Parathyroid adenoma (tissue), 2 donors: ENCODE measurements at regions not wholly inside any gene's neighbourhood (a gene's known extent, or its start where the extent isn't known, plus 50 kb on each side); places are given as distances from the start of the nearest gene placed in this dataset.
A peak's percentile ranks its signal among the peaks of the same experiment; 100 is the strongest.

ENCODE experiments used
- H2AFZ ChIP-seq: fragments of 300-600 bp; sonication (generic); one replicate; pipeline ENCODE4 v1.7.0; 2017; ENCODE audit warnings: antibody characterized with exemption, mild to moderate bottlenecking
- H3K27ac ChIP-seq: fragments of 300-600 bp; sonication (generic); one replicate; pipeline ENCODE4 v1.7.0; 2017
- H3K27me3 ChIP-seq: fragments of 300-600 bp; sonication (generic); one replicate; pipeline ENCODE4 v1.7.0; 2017; ENCODE audit warnings: low read length; ENCODE audit not compliant: control insufficient read depth, insufficient read depth
- H3K36me3 ChIP-seq: fragments of 300-600 bp; sonication (generic); one replicate; pipeline ENCODE4 v1.7.0; 2017; ENCODE audit warnings: low read length; ENCODE audit not compliant: control insufficient read depth, insufficient read depth
- H3K4me1 ChIP-seq: fragments of 300-600 bp; sonication (generic); one replicate; pipeline ENCODE4 v1.7.0; 2017; ENCODE audit warnings: control low read depth
- H3K4me2 ChIP-seq: fragments of 300-600 bp; sonication (generic); one replicate; pipeline ENCODE4 v1.7.0; 2017; ENCODE audit warnings: low read length
- H3K4me3 ChIP-seq: fragments of 300-600 bp; sonication (generic); one replicate; pipeline ENCODE4 v1.7.0; 2017; ENCODE audit warnings: low read depth, low read length
- H3K79me2 ChIP-seq: fragments of 300-600 bp; sonication (generic); one replicate; pipeline ENCODE4 v1.7.0; 2017; ENCODE audit warnings: control low read depth
- H3K9ac ChIP-seq: fragments of 300-600 bp; sonication (generic); one replicate; pipeline ENCODE4 v1.7.0; 2017; ENCODE audit warnings: mild to moderate bottlenecking
- H3K9me3 ChIP-seq: fragments of 300-600 bp; sonication (generic); one replicate; pipeline ENCODE4 v1.7.0; 2017; ENCODE audit warnings: low read length; ENCODE audit not compliant: control insufficient read depth
- TF ChIP-seq, protein P1 (sequence below): fragments of 300-600 bp; sonication (generic); IDR thresholded peaks from one replicate; pipeline ENCODE4 v1.7.0; 2017; ENCODE audit warnings: antibody characterized with exemption, mild to moderate bottlenecking
- donor health status: primary hyperparathyroidism.

GRCh38 chr12:11549119-11549518 lies 100.4 kb upstream of the ETV6 start:
- Histone ChIP-seq H3K27ac (no peak overlapping the region), H3K4me1 (no peaks in the 10 kb centered on the region), H3K4me3 (no peak overlapping the region), H3K27me3 (no peaks in the 10 kb centered on the region), H2AFZ (no peak overlapping the region), H3K79me2 (no peaks in the 10 kb centered on the region), H3K9ac (no peak overlapping the region), H3K36me3 (no peaks in the 10 kb centered on the region), H3K9me3 (no peaks in the 10 kb centered on the region), H3K4me2 (no peak overlapping the region)
- TF ChIP-seq, protein P1, sequence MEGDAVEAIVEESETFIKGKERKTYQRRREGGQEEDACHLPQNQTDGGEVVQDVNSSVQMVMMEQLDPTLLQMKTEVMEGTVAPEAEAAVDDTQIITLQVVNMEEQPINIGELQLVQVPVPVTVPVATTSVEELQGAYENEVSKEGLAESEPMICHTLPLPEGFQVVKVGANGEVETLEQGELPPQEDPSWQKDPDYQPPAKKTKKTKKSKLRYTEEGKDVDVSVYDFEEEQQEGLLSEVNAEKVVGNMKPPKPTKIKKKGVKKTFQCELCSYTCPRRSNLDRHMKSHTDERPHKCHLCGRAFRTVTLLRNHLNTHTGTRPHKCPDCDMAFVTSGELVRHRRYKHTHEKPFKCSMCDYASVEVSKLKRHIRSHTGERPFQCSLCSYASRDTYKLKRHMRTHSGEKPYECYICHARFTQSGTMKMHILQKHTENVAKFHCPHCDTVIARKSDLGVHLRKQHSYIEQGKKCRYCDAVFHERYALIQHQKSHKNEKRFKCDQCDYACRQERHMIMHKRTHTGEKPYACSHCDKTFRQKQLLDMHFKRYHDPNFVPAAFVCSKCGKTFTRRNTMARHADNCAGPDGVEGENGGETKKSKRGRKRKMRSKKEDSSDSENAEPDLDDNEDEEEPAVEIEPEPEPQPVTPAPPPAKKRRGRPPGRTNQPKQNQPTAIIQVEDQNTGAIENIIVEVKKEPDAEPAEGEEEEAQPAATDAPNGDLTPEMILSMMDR = no peak

GRCh38 chr12:11553871-11554533 lies 95.5 kb upstream of the ETV6 start:
- H3K4me2 ChIP-seq = no peak overlapping the region
- no peaks in the 10 kb centered on the region for H3K79me2 ChIP-seq
- H3K9ac ChIP-seq = no peak overlapping the region
- peak overlapping the region; percentile 54 for H2AFZ ChIP-seq
- H3K36me3 ChIP-seq = no peaks in the 10 kb centered on the region
- peaks cover 5% of the 10 kb centered on the region for H3K4me1 ChIP-seq
- TF ChIP-seq, protein P1 = peak; percentile 63
- H3K4me3 ChIP-seq = no peak overlapping the region
- no peak overlapping the region for H3K27ac ChIP-seq
- no peaks in the 10 kb centered on the region for H3K9me3 ChIP-seq
- peaks cover 3% of the 10 kb centered on the region for H3K27me3 ChIP-seq

GRCh38 chr12:11555195-11555594 lies 94.3 kb upstream of the ETV6 start:
- no peak overlapping the region for H3K27ac ChIP-seq
- H3K9me3 ChIP-seq = no peaks in the 10 kb centered on the region

DNA sequence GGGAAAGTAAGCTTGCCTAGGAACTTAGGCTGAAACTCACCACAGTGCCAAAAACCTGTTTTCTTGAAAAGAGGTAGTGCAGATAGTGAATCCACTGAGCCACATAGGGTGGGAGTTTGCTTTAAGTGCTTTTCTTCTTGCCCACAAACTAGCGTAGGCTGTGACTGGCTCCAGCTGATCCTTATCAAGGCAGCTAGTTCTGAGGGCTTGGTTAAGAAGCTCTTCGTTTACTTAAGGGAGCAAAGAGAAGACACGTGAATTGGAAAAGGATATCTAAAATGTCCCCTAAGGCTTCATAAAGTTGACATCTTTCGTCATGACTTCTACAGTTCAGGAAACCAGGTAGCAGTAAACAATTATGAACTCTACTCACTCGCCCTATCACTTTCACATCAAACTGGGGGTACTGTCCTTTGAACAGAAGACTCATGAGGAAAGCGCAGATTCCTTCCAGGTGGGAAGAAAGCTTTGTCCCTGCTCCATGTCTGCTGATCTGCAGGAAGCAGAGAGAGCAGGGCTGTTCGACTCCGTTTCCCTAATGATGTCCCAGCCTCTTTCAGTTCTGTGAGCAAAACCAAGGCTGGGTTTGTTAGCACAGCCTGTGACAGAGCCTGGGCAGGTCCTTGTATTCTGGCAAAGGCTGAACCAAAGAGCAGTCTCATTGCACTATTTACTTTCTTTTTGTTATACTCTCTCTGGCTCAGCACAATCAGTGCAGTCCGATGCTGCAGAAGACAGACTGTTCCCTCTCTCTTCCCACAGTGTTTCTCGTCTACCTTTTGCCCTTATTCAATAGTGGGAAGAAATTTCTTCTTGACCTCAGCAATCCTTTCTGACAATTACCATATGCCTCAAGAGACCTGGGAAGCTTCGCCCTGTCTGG lies 93.5 kb upstream of the ETV6 start:
- no peaks in the 10 kb centered on the region for H3K79me2 ChIP-seq
- H3K9ac ChIP-seq = no peak overlapping the region
- peaks cover 3% of the 10 kb centered on the region for H3K27me3 ChIP-seq
- H2AFZ ChIP-seq = peak overlapping the region; percentile 77
- no peaks in the 10 kb centered on the region for H3K36me3 ChIP-seq
- TF ChIP-seq, protein P1 = no peak
- H3K4me2 ChIP-seq = peak overlapping the region; percentile 55
- H3K27ac ChIP-seq = peak overlapping the region; percentile 5
- peak overlapping the region; percentile 12 for H3K4me3 ChIP-seq
- no peaks in the 10 kb centered on the region for H3K9me3 ChIP-seq
- H3K4me1 ChIP-seq = peaks cover 5% of the 10 kb centered on the region

More at GRCh38 chr12:11555195-11555594, 94.3 kb upstream of the ETV6 start:
- Histone ChIP-seq H3K4me3 (no peak overlapping the region), H2AFZ (no peak overlapping the region), H3K9ac (no peak overlapping the region), H3K4me2 (no peak overlapping the region), H3K79me2 (no peaks in the 10 kb centered on the region), H3K36me3 (no peaks in the 10 kb centered on the region), H3K4me1 (peaks cover 5% of the 10 kb centered on the region), H3K27me3 (peaks cover 3% of the 10 kb centered on the region)
- TF ChIP-seq, protein P1 = no peak
